MM.1S (cell line): ENCODE measurements at regions not wholly inside any gene's neighbourhood (a gene's known extent, or its start where the extent isn't known, plus 50 kb on each side); places are given as distances from the start of the nearest gene placed in this dataset.

Source experiments
- DNase-seq: peaks from one replicate; pipeline ENCODE4 v3.0.0-alpha.2; 2015
- H2AFZ ChIP-seq: fragments of 300-600 bp; sonication (generic); 2 replicates; pipeline ENCODE4 v1.6.0; 2016; ENCODE audit warnings: antibody characterized with exemption, low read length
- H3F3A ChIP-seq: fragments of 300-600 bp; sonication (generic); 2 replicates; pipeline ENCODE4 v1.6.1; 2016; ENCODE audit warnings: mild to moderate bottlenecking, antibody characterized with exemption, low read length, moderate library complexity, mixed read lengths; ENCODE audit not compliant: insufficient read depth
- H3K27ac ChIP-seq: fragments of 300-600 bp; sonication (generic); 2 replicates; pipeline ENCODE4 v1.5.1; 2016; ENCODE audit warnings: mild to moderate bottlenecking, low read length
- H3K27me3 ChIP-seq: fragments of 300-600 bp; sonication (generic); replicated peaks from 2 replicates; pipeline ENCODE4 v1.6.0; 2016; ENCODE audit warnings: low read length; ENCODE audit not compliant: insufficient read depth
- H3K36me3 ChIP-seq: fragments of 300-600 bp; sonication (generic); replicated peaks from 2 replicates; pipeline ENCODE4 v1.6.1; 2016; ENCODE audit warnings: mild to moderate bottlenecking, low read length, mixed read lengths; ENCODE audit not compliant: insufficient read depth
- H3K4me1 ChIP-seq: fragments of 300-600 bp; sonication (generic); 2 replicates; pipeline ENCODE4 v1.6.1; 2016; ENCODE audit warnings: low read length, mixed read lengths
- H3K4me2 ChIP-seq: fragments of 300-600 bp; sonication (generic); 2 replicates; pipeline ENCODE4 v1.6.0; 2016; ENCODE audit warnings: low read depth, low read length
- H3K4me3 ChIP-seq: fragments of 300-600 bp; sonication (generic); 2 replicates; pipeline ENCODE4 v1.5.1; 2016; ENCODE audit warnings: low read length, mixed read lengths
- H3K79me2 ChIP-seq: fragments of 300-600 bp; sonication (generic); 2 replicates; pipeline ENCODE4 v1.6.1; 2016; ENCODE audit warnings: mixed run types, low read length, mixed read lengths
- H3K9ac ChIP-seq: fragments of 300-600 bp; sonication (generic); 2 replicates; pipeline ENCODE4 v1.6.1; 2016; ENCODE audit warnings: low read length, mixed read lengths
- H3K9me2 ChIP-seq: fragments of 300-600 bp; sonication (generic); replicated peaks from 2 replicates; pipeline ENCODE4 v1.6.1; 2016; ENCODE audit warnings: mild to moderate bottlenecking, low read length, mixed read lengths; ENCODE audit not compliant: insufficient read depth
- H3K9me3 ChIP-seq: fragments of 300-600 bp; sonication (generic); replicated peaks from 2 replicates; pipeline ENCODE4 v1.6.1; 2016; ENCODE audit warnings: mild to moderate bottlenecking, low read length, mixed read lengths; ENCODE audit not compliant: insufficient read depth
- H4K20me1 ChIP-seq: fragments of 300-600 bp; sonication (generic); 2 replicates; pipeline ENCODE4 v1.6.1; 2016; ENCODE audit warnings: mild to moderate bottlenecking, low read length, moderate library complexity, mixed read lengths; ENCODE audit not compliant: insufficient read depth
- EZH2 ChIP-seq: fragments of 300-600 bp; sonication (generic); optimal IDR thresholded peaks from 2 replicates; pipeline ENCODE3; 2017; ENCODE audit warnings: low read depth, mild to moderate bottlenecking, antibody characterized with exemption, low read length, mixed read lengths
- EZH2phosphoT487 ChIP-seq: fragments of 300-600 bp; sonication (generic); IDR thresholded peaks from 2 replicates; pipeline ENCODE4 v1.6.1; 2018; ENCODE audit warnings: antibody characterized with exemption, low read length
- TF ChIP-seq, protein P1 (sequence below): fragments of 300-600 bp; sonication (generic); IDR thresholded peaks from 2 replicates; pipeline ENCODE4 v1.5.1; 2016; ENCODE audit warnings: antibody characterized with exemption, low read length, mixed read lengths

DNA sequence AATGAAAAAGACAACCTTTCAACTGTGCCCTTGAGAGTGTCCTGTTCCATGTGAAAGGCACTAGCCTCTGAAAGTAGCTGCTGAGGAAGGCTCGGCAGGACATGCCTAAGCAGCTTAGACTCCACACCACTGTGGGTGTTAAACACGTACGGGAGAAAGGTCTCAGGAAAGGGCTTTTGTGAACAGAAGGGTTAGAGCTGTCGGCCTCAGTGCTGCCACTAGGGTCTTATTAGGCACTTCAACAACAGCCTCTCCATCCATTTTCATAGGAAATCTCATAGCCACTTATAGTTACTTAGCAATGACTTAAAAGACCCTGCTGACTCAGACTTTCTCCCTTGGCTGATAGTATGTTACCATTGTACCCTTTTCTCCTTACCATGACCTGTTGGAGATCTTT is 662.8 kb downstream of the TBC1D32 start:
- Histone ChIP-seq H3K9ac (no peak overlapping the region), H4K20me1 (no peaks in the 10 kb centered on the region), H3K4me1 (no peaks in the 10 kb centered on the region), H3K9me3 (no peaks in the 10 kb centered on the region), H3K27me3 (no peaks in the 10 kb centered on the region), H3K36me3 (no peaks in the 10 kb centered on the region), H3K4me3 (no peak overlapping the region), H3K4me2 (no peak overlapping the region), H3K9me2 (no peaks in the 10 kb centered on the region), H3F3A (no peaks in the 10 kb centered on the region), H3K79me2 (no peaks in the 10 kb centered on the region), H3K27ac (no peak overlapping the region), H2AFZ (no peak overlapping the region)
- DNase-seq: no peak
- no peak for TF ChIP-seq EZH2
- TF ChIP-seq EZH2phosphoT487: no peak
- TF ChIP-seq, protein P1, sequence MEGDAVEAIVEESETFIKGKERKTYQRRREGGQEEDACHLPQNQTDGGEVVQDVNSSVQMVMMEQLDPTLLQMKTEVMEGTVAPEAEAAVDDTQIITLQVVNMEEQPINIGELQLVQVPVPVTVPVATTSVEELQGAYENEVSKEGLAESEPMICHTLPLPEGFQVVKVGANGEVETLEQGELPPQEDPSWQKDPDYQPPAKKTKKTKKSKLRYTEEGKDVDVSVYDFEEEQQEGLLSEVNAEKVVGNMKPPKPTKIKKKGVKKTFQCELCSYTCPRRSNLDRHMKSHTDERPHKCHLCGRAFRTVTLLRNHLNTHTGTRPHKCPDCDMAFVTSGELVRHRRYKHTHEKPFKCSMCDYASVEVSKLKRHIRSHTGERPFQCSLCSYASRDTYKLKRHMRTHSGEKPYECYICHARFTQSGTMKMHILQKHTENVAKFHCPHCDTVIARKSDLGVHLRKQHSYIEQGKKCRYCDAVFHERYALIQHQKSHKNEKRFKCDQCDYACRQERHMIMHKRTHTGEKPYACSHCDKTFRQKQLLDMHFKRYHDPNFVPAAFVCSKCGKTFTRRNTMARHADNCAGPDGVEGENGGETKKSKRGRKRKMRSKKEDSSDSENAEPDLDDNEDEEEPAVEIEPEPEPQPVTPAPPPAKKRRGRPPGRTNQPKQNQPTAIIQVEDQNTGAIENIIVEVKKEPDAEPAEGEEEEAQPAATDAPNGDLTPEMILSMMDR: no peak

DNA sequence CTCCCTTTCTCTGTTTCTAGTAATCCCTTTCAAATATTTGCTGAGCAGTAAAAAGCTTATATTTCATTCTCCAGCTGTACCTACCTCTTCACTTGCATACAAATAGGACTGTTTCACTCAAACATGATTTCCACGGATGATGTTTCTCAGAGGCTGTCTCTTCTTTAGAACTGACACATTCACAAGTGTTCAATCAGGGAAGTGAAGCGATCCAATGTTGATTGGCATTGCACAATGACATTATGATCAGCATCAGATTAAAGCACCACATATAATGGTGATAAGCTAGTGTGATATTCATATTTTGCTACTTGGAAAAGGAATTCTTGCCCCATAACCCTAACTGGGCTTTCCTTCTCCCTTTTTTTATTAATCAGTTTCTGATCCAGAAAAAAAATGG is 681.8 kb downstream of the TBC1D32 start:
- Histone ChIP-seq H3K79me2 (no peaks in the 10 kb centered on the region), H3F3A (no peaks in the 10 kb centered on the region), H3K9me2 (no peaks in the 10 kb centered on the region), H4K20me1 (no peaks in the 10 kb centered on the region), H3K9me3 (no peaks in the 10 kb centered on the region), H3K9ac (no peak overlapping the region), H3K4me1 (no peaks in the 10 kb centered on the region), H3K36me3 (no peaks in the 10 kb centered on the region), H3K4me3 (no peak overlapping the region), H3K4me2 (no peak overlapping the region), H3K27ac (no peak overlapping the region), H2AFZ (no peak overlapping the region), H3K27me3 (no peaks in the 10 kb centered on the region)
- DNase-seq: no peak
- TF ChIP-seq EZH2phosphoT487: no peak
- no peak for TF ChIP-seq EZH2
- TF ChIP-seq, protein P1: no peak

- H3K36me3 ChIP-seq: no peaks in the 10 kb centered on the region
- no peak overlapping the region for H3K9ac ChIP-seq
- no peaks in the 10 kb centered on the region for H3F3A ChIP-seq
- no peak for DNase-seq
- H3K9me2 ChIP-seq: no peaks in the 10 kb centered on the region
- H3K4me1 ChIP-seq: no peaks in the 10 kb centered on the region
- no peak overlapping the region for H3K4me3 ChIP-seq
- H4K20me1 ChIP-seq: no peaks in the 10 kb centered on the region
- TF ChIP-seq, protein P1: no peak
- TF ChIP-seq EZH2 (no peak), EZH2phosphoT487 (no peak)
- H3K27me3 ChIP-seq: no peaks in the 10 kb centered on the region
- no peak overlapping the region for H2AFZ ChIP-seq
- no peak overlapping the region for H3K4me2 ChIP-seq
- no peak overlapping the region for H3K27ac ChIP-seq
- no peaks in the 10 kb centered on the region for H3K79me2 ChIP-seq
- no peaks in the 10 kb centered on the region for H3K9me3 ChIP-seq
These were observed 685.6 kb downstream of the TBC1D32 start for GRCh38 chr6:120648713-120649112.
